LoVo (cell line): ENCODE measurements at regions not wholly inside any gene's neighbourhood (a gene's known extent, or its start where the extent isn't known, plus 50 kb on each side); places are given as distances from the start of the nearest gene placed in this dataset.
"Not testable (repeated sequence)": the region's sequence is repeated elsewhere in the genome, so short reads cannot be mapped to it uniquely, and the experiment has no call there.

Experiments used
- DNase-seq: peaks from one replicate; pipeline ENCODE4 v3.0.0-alpha.2; 2016; ENCODE audit warnings: low spot score

GRCh38 chr4:27075603-27076002 is 215.0 kb downstream of the STIM2 start:
- not testable (repeated sequence) for DNase-seq

- DNase-seq: no peak
Measured at GRCh38 chr4:27078934-27079455, 218.4 kb downstream of the STIM2 start.

GRCh38 chr4:27081675-27082586 is 221.3 kb downstream of the STIM2 start:
- no peak for DNase-seq

- DNase-seq: no peak
Measured at GRCh38 chr4:27082776-27083175, 222.1 kb downstream of the STIM2 start.

- no peak for DNase-seq
Measured at GRCh38 chr4:27084685-27085361, 224.2 kb downstream of the STIM2 start.

GRCh38 chr4:27085396-27085795 is 224.8 kb downstream of the STIM2 start:
- DNase-seq: no peak

GRCh38 chr4:27087306-27088045 is 226.8 kb downstream of the STIM2 start:
- no peak for DNase-seq

GRCh38 chr4:27088491-27088890 is 227.8 kb downstream of the STIM2 start:
- DNase-seq: no peak

GRCh38 chr4:27089186-27089585 is 228.5 kb downstream of the STIM2 start:
- no peak for DNase-seq

GRCh38 chr4:27090406-27090805 is 229.8 kb downstream of the STIM2 start:
- no peak for DNase-seq

GRCh38 chr4:27094224-27094623 is 233.6 kb downstream of the STIM2 start:
- DNase-seq: no peak

- no peak for DNase-seq
Measured at GRCh38 chr4:27094783-27095182, 234.1 kb downstream of the STIM2 start.

GRCh38 chr4:27096142-27096824 is 235.6 kb downstream of the STIM2 start:
- DNase-seq: no peak

- no peak for DNase-seq
Measured at GRCh38 chr4:27098034-27098433, 237.4 kb downstream of the STIM2 start.

GRCh38 chr4:27100713-27101112 is 240.1 kb downstream of the STIM2 start:
- peak; percentile 13 for DNase-seq

GRCh38 chr4:27101126-27101525 is 240.5 kb downstream of the STIM2 start:
- no peak for DNase-seq

GRCh38 chr4:27101561-27101960 is 240.9 kb downstream of the STIM2 start:
- DNase-seq: no peak

- DNase-seq: no peak
Measured at GRCh38 chr4:27111627-27112026, 251.0 kb downstream of the STIM2 start.

GRCh38 chr4:27112587-27112986 is 251.9 kb downstream of the STIM2 start:
- no peak for DNase-seq

GRCh38 chr4:27115221-27115620 is 254.6 kb downstream of the STIM2 start:
- no peak for DNase-seq

GRCh38 chr4:27117453-27117852 is 256.8 kb downstream of the STIM2 start:
- no peak for DNase-seq

GRCh38 chr4:27119239-27119638 is 258.6 kb downstream of the STIM2 start:
- no peak for DNase-seq
